IMR-90 (cell line): ENCODE measurements at regions not wholly inside any gene's neighbourhood (a gene's known extent, or its start where the extent isn't known, plus 50 kb on each side); places are given as distances from the start of the nearest gene placed in this dataset.
A peak's percentile ranks its signal among the peaks of the same experiment; 100 is the strongest.

ENCODE experiments used
- ATAC-seq: fragments of 200-7000 bp; cut with Tn5 transposase; 2 replicates; pipeline ENCODE4 v1.9.1; 2020; ENCODE audit warnings: low read depth, mild to moderate bottlenecking, moderate library complexity
- BruUV-seq: library from RNA; stranded (reverse); fragments of 400-500 nt; replicated peaks from 2 replicates; lab custom pipeline; 2021; lab: Mats Ljungman, UMichigan
- CTCF ChIA-PET: fragments of 300-600 bp; formaldehyde crosslinking; extraction: SDS; loops from one replicate; lab custom pipeline; 2021; ENCODE audit warnings: antibody characterized with exemption; lab: Yijun Ruan, JAX
- POLR2A ChIA-PET: fragments of 300-600 bp; sonication (Branson Sonifier 250); formaldehyde crosslinking; loops from one replicate; lab custom pipeline; 2022; ENCODE audit warnings: antibody characterized with exemption; ENCODE audit not compliant: unreplicated experiment; lab: Charles Lee
- DNase-seq: peaks from one replicate; pipeline ENCODE4 v3.0.0; 2013
- H2AFZ ChIP-seq: replicated peaks from 2 replicates; pipeline ENCODE3; 2013; ENCODE audit warnings: low read length, mild to moderate bottlenecking; ENCODE audit not compliant: poor library complexity
- H2AK5ac ChIP-seq: 2 replicates; pipeline ENCODE4 v1.6.1; 2013; ENCODE audit warnings: low read depth, low read length, inconsistent platforms
- H2AK9ac ChIP-seq: replicated peaks from 2 replicates; pipeline ENCODE3; 2013; ENCODE audit warnings: mild to moderate bottlenecking, low read depth, low read length, moderate library complexity; ENCODE audit not compliant: poor library complexity
- H2BK120ac ChIP-seq: 2 replicates; pipeline ENCODE4 v1.6.1; 2013; ENCODE audit warnings: low read depth, low read length, inconsistent platforms
- H2BK15ac ChIP-seq: 3 replicates; pipeline ENCODE4 v1.6.1; 2013; ENCODE audit warnings: low read depth, low read length, inconsistent platforms
- H2BK20ac ChIP-seq: 2 replicates; pipeline ENCODE4 v1.6.1; 2013; ENCODE audit warnings: low read depth, mild to moderate bottlenecking, inconsistent platforms, low read length, moderate library complexity
- H2BK5ac ChIP-seq: 2 replicates; pipeline ENCODE4 v1.6.1; 2013; ENCODE audit warnings: mild to moderate bottlenecking, low read depth, low read length, inconsistent platforms; ENCODE audit not compliant: poor library complexity, severe bottlenecking
- H3K14ac ChIP-seq: replicated peaks from 2 replicates; pipeline ENCODE4 v1.6.1; 2013; ENCODE audit warnings: low read depth, low read length, inconsistent platforms
- H3K18ac ChIP-seq: 2 replicates; pipeline ENCODE4 v1.6.1; 2013; ENCODE audit warnings: low read depth, low read length, control low read depth
- H3K23ac ChIP-seq: 2 replicates; pipeline ENCODE4 v1.6.1; 2013; ENCODE audit warnings: low read depth, low read length, inconsistent platforms
- H3K27ac ChIP-seq: 2 replicates; pipeline ENCODE4 v1.5.1; 2013; ENCODE audit warnings: mild to moderate bottlenecking, control low read depth, low read length; ENCODE audit not compliant: insufficient read depth
- H3K27me3 ChIP-seq: 2 replicates; pipeline ENCODE4 v1.6.1; 2013; ENCODE audit warnings: low read length; ENCODE audit not compliant: control insufficient read depth, insufficient read depth
- H3K36me3 ChIP-seq: 2 replicates; pipeline ENCODE4 v1.6.1; 2013; ENCODE audit warnings: low read length, mixed read lengths; ENCODE audit not compliant: control insufficient read depth, insufficient read depth
- H3K4ac ChIP-seq: 2 replicates; pipeline ENCODE4 v1.6.1; 2013; ENCODE audit warnings: low read depth, low read length, inconsistent platforms
- H3K4me1 ChIP-seq: 2 replicates; pipeline ENCODE4 v1.6.1; 2013; ENCODE audit warnings: low read length, mixed read lengths; ENCODE audit not compliant: control insufficient read depth, insufficient read depth
- H3K4me2 ChIP-seq: 2 replicates; pipeline ENCODE4 v1.6.1; 2013; ENCODE audit warnings: low read depth, mild to moderate bottlenecking, control low read depth, low read length, moderate library complexity
- H3K4me3 ChIP-seq: 2 replicates; pipeline ENCODE4 v1.5.1; 2013; ENCODE audit warnings: low read depth, mild to moderate bottlenecking, control low read depth, low read length, moderate library complexity; ENCODE audit not compliant: insufficient read depth
- H3K56ac ChIP-seq: 2 replicates; pipeline ENCODE4 v1.6.1; 2013; ENCODE audit warnings: low read length, inconsistent platforms; ENCODE audit not compliant: insufficient read depth; ENCODE audit errors: extremely low read depth
- H3K79me1 ChIP-seq, 2 experiments: 2 replicates each; pipeline ENCODE4 v1.6.1; 2013; ENCODE audit warnings: low read length in 2 of 2, inconsistent platforms in 1 of 2, low read depth in 1 of 2
- H3K9ac ChIP-seq: 2 replicates; pipeline ENCODE4 v1.6.1; 2013; ENCODE audit warnings: low read depth, low read length, control low read depth
- H3K9me1 ChIP-seq: 2 replicates; pipeline ENCODE4 v1.6.1; 2013; ENCODE audit warnings: low read length, inconsistent platforms; ENCODE audit not compliant: insufficient read depth
- H3K9me3 ChIP-seq: 2 replicates; pipeline ENCODE4 v1.6.1; 2013; ENCODE audit warnings: low read length; ENCODE audit not compliant: control insufficient read depth, insufficient read depth
- H4K20me1 ChIP-seq: 2 replicates; pipeline ENCODE4 v1.6.1; 2013; ENCODE audit warnings: low read length, inconsistent platforms; ENCODE audit not compliant: insufficient read depth
- H4K5ac ChIP-seq: 2 replicates; pipeline ENCODE4 v1.6.1; 2013; ENCODE audit warnings: mild to moderate bottlenecking, low read depth, low read length, control low read depth
- H4K8ac ChIP-seq, 2 experiments: 2 replicates each; pipeline ENCODE4 v1.6.1; 2013; ENCODE audit warnings: low read depth in 2 of 2, low read length in 2 of 2, control low read depth in 1 of 2, inconsistent platforms in 1 of 2
- H4K91ac ChIP-seq: 2 replicates; pipeline ENCODE4 v1.6.1; 2013; ENCODE audit warnings: low read depth, low read length, inconsistent platforms; ENCODE audit not compliant: insufficient read depth
- NFE2L2 ChIP-seq: fragments of 150-350 bp; IDR thresholded peaks from 2 replicates; pipeline ENCODE4 v1.6.1; 2016; ENCODE audit warnings: low read depth, mild to moderate bottlenecking, low read length
- POLR2A ChIP-seq: IDR thresholded peaks from 2 replicates; pipeline ENCODE4 v1.6.1; 2012; ENCODE audit warnings: mild to moderate bottlenecking, low read depth, low read length
- RFX5 ChIP-seq: IDR thresholded peaks from 2 replicates; pipeline ENCODE4 v1.8.0; 2012; ENCODE audit warnings: low read depth, mild to moderate bottlenecking, low read length, moderate library complexity
- WGBS, 2 experiments: methylation state at CpG; one replicate each; pipeline versions ENCODE4 v1.1.5 to v1.1.7; 2013; ENCODE audit warnings: missing lambda C conversion rate in 2 of 2; ENCODE audit not compliant: insufficient read length in 1 of 2; ENCODE audit errors: extremely low coverage in 2 of 2; 5-methylcytosine and 5-hydroxymethylcytosine counted together
- dilution Hi-C: fragments of 300-500 bp; cut with HindIII; formaldehyde crosslinking; loops from one replicate; pipeline ENCODE4 v1.14.3; 2018; ENCODE audit warnings: low sequenced_read_pairs; ENCODE audit not compliant: unreplicated experiment
- in situ Hi-C: fragments of 300-500 bp; cut with MboI; formaldehyde crosslinking; loops from 3 replicates; pipeline ENCODE4 v1.14.3; 2019; ENCODE audit warnings: low sequenced_read_pairs, inconsistent platforms, mixed read lengths
- intact Hi-C: fragments of 100-400 bp; cut with micrococcal nuclease; formaldehyde crosslinking; loops from 2 replicates; pipeline ENCODE4 v1.10.0; 2022

DNA sequence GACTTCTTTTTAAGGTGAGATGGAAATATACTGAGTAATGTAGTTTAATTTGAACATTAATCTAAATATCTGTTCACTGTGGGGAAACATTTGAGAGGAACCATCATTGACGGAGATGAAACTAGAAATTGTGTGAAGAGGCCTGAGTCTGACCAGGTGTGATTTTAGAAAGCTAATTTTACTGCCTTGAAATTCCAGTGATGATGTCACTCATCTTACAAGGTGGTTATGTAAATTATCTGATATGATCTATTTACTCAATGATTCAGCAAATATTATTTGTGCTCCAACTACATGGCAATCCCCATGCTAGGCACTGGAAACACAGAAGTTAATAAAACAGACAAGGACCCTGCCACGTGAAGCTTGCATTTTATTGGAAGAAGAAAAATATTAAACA is 435.7 kb upstream of the DCN start:
- no peaks in the 10 kb centered on the region; the same call in 1 of the 2 replicates for H3K27me3 ChIP-seq
- DNase-seq = no peak

More for the DNA sequence above, 435.7 kb upstream of the DCN start:
- in situ Hi-C loops (no loop called here), intact Hi-C loops (no loop called here), dilution Hi-C loops (no loop called here)
- TF ChIP-seq RFX5 = no peak
- TF ChIP-seq POLR2A = no peak
- TF ChIP-seq NFE2L2 = 0 out of 2 replicates have a peak, but pooled peaks have one; percentile 9
- H2BK20ac ChIP-seq = no peak overlapping the region
- no peak overlapping the region for H3K18ac ChIP-seq
- H4K5ac ChIP-seq = no peak overlapping the region
- no peaks in the 10 kb centered on the region for H3K4me1 ChIP-seq
- no peak overlapping the region for H2BK15ac ChIP-seq
- ChIA-PET CTCF (interaction anchor here (0.7 kb wide), 1 partner anchor 10 kb away, joined by 3 read pairs; no protein-coding TSS in a partner anchor), POLR2A (no interaction called here)
- H2BK120ac ChIP-seq = no peak overlapping the region
- H2AFZ ChIP-seq = no peak overlapping the region
- no peaks in the 10 kb centered on the region for H3K36me3 ChIP-seq
- H3K23ac ChIP-seq = no peak overlapping the region
- no peak overlapping the region for H3K9ac ChIP-seq
- no peak overlapping the region for H3K4me2 ChIP-seq
- no peak overlapping the region for H4K91ac ChIP-seq
- no peaks in the 10 kb centered on the region for H4K20me1 ChIP-seq
- no peak overlapping the region for H2BK5ac ChIP-seq
- H2AK9ac ChIP-seq = no peak overlapping the region
- no peak overlapping the region for H3K14ac ChIP-seq
- H3K9me1 ChIP-seq = no peaks in the 10 kb centered on the region
- no peaks in the 10 kb centered on the region for H3K79me1 ChIP-seq
- H3K56ac ChIP-seq = no peak overlapping the region
- H3K4me3 ChIP-seq = no peak overlapping the region
- H3K4ac ChIP-seq = no peak overlapping the region
- no CpG with 5 or more reads among the region's 2 CpGs for WGBS, 2 experiments
- no peak overlapping the region for H3K27ac ChIP-seq
- no peaks in the 10 kb centered on the region for H3K9me3 ChIP-seq
- H4K8ac ChIP-seq = no peak overlapping the region
- H2AK5ac ChIP-seq = no peak overlapping the region
- no TSS peak for BruUV-seq
- no peak for ATAC-seq
